ENCODE measurements at regions not wholly inside any gene's neighbourhood (a gene's known extent, or its start where the extent isn't known, plus 50 kb on each side); places are given as distances from the start of the nearest gene placed in this dataset.

DNA sequence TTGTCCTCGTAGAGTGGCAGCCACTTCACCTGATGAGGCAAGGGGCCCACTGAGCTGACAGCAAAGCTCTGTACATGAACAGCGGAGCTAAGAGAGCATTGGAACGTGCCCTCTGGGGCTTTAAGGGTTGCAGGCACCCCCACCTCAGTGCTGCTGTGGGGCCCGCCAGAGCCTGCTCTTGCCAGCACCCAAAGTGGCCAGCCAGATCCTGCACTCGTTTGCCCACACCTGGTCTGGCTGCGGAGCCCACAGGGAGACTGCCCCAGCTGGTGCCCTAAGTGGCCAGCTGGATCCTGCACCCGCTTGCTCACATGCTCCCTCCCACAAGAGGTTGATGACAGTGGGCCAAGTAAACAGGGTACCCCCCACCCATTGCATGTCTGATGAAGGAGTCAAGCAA, 783.4 kb upstream of the MIR17HG start:
- Mint-ChIP-seq H3K9me3 (no peaks in the 10 kb centered on the region), H3K27ac (no peak overlapping the region), H3K4me1 (no peaks in the 10 kb centered on the region), H3K4me3 (no peak overlapping the region), H3K36me3 (ENCODE audit: low read depth) (no peaks in the 10 kb centered on the region), H3K27me3 (ENCODE audit: insufficient read depth, low read depth, poor library complexity) (peaks cover 1% of the 10 kb centered on the region)
- no peak overlapping the region for H3K4me3 ChIP-seq
- no peaks in the 10 kb centered on the region for H3K9me2 ChIP-seq (ENCODE audit: insufficient read depth)
- no peaks in the 10 kb centered on the region for H3K79me2 ChIP-seq (replicated peaks; ENCODE audit: insufficient read depth)
- TF ChIP-seq, protein P1, sequence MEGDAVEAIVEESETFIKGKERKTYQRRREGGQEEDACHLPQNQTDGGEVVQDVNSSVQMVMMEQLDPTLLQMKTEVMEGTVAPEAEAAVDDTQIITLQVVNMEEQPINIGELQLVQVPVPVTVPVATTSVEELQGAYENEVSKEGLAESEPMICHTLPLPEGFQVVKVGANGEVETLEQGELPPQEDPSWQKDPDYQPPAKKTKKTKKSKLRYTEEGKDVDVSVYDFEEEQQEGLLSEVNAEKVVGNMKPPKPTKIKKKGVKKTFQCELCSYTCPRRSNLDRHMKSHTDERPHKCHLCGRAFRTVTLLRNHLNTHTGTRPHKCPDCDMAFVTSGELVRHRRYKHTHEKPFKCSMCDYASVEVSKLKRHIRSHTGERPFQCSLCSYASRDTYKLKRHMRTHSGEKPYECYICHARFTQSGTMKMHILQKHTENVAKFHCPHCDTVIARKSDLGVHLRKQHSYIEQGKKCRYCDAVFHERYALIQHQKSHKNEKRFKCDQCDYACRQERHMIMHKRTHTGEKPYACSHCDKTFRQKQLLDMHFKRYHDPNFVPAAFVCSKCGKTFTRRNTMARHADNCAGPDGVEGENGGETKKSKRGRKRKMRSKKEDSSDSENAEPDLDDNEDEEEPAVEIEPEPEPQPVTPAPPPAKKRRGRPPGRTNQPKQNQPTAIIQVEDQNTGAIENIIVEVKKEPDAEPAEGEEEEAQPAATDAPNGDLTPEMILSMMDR (conservative IDR thresholded peaks at IDR 0.05; ENCODE audit: low read depth in 2 of 2), result no peak
- no peak for TF ChIP-seq ZNF331 (CRISPR knock-in tag; IDR thresholded peaks at IDR 0.05; ENCODE audit: low read depth)
- TF ChIP-seq, protein P2, sequence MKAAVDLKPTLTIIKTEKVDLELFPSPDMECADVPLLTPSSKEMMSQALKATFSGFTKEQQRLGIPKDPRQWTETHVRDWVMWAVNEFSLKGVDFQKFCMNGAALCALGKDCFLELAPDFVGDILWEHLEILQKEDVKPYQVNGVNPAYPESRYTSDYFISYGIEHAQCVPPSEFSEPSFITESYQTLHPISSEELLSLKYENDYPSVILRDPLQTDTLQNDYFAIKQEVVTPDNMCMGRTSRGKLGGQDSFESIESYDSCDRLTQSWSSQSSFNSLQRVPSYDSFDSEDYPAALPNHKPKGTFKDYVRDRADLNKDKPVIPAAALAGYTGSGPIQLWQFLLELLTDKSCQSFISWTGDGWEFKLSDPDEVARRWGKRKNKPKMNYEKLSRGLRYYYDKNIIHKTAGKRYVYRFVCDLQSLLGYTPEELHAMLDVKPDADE (IDR thresholded peaks at IDR 0.05), result no peak
- no peak for TF ChIP-seq EZH2phosphoT487 (IDR thresholded peaks at IDR 0.05; ENCODE audit: unreplicated experiment)
- no peak for TF ChIP-seq ZNF114 (CRISPR knock-in tag; IDR thresholded peaks at IDR 0.05)
- TF ChIP-seq, protein P3, sequence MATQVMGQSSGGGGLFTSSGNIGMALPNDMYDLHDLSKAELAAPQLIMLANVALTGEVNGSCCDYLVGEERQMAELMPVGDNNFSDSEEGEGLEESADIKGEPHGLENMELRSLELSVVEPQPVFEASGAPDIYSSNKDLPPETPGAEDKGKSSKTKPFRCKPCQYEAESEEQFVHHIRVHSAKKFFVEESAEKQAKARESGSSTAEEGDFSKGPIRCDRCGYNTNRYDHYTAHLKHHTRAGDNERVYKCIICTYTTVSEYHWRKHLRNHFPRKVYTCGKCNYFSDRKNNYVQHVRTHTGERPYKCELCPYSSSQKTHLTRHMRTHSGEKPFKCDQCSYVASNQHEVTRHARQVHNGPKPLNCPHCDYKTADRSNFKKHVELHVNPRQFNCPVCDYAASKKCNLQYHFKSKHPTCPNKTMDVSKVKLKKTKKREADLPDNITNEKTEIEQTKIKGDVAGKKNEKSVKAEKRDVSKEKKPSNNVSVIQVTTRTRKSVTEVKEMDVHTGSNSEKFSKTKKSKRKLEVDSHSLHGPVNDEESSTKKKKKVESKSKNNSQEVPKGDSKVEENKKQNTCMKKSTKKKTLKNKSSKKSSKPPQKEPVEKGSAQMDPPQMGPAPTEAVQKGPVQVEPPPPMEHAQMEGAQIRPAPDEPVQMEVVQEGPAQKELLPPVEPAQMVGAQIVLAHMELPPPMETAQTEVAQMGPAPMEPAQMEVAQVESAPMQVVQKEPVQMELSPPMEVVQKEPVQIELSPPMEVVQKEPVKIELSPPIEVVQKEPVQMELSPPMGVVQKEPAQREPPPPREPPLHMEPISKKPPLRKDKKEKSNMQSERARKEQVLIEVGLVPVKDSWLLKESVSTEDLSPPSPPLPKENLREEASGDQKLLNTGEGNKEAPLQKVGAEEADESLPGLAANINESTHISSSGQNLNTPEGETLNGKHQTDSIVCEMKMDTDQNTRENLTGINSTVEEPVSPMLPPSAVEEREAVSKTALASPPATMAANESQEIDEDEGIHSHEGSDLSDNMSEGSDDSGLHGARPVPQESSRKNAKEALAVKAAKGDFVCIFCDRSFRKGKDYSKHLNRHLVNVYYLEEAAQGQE (IDR thresholded peaks at IDR 0.05; ENCODE audit: unreplicated experiment), result no peak
- H4K20me1 ChIP-seq (replicated peaks; ENCODE audit: insufficient read depth), result no peaks in the 10 kb centered on the region
- no peak overlapping the region for H3K4me2 ChIP-seq
- no peaks in the 10 kb centered on the region for H3F3A ChIP-seq (replicated peaks; ENCODE audit: low read depth)
- no peak overlapping the region for H3K27ac ChIP-seq (ENCODE audit: low read depth)
- no peak overlapping the region for H2AFZ ChIP-seq
- H3K36me3 ChIP-seq (ENCODE audit: insufficient read depth), result no peaks in the 10 kb centered on the region
- DNase-seq (ENCODE audit: low spot score), result no peak
- no peaks in the 10 kb centered on the region for H3K4me1 ChIP-seq (ENCODE audit: insufficient read depth)
- no peaks in the 10 kb centered on the region for H3K27me3 ChIP-seq (ENCODE audit: insufficient read depth)
- no peak for ATAC-seq

DNA sequence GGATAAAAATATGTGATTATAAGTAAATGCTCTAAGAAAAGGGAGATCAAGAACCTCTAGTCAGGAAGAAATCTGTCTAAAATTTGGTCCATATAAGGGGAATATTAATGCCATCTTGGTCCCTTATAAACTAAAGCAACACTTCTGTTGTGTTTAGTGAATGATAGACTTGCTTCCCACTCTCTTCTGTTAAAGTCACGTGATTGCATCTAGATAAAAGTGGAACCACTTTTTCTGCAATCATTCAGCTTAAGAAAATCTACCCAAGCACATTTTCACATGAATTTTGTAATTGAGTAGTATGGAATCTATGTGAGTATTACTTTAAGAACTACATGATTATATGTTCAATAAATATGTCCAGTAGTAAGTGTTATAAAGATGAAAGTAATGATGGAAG, 782.9 kb upstream of the MIR17HG start:
- Histone ChIP-seq H3K27me3 (ENCODE audit: insufficient read depth) (no peaks in the 10 kb centered on the region), H3K36me3 (ENCODE audit: insufficient read depth) (no peaks in the 10 kb centered on the region), H3K79me2 (replicated peaks; ENCODE audit: insufficient read depth) (no peaks in the 10 kb centered on the region), H3K4me2 (no peak overlapping the region), H2AFZ (no peak overlapping the region), H4K20me1 (replicated peaks; ENCODE audit: insufficient read depth) (no peaks in the 10 kb centered on the region), H3K27ac (ENCODE audit: low read depth) (no peak overlapping the region), H3K4me1 (ENCODE audit: insufficient read depth) (no peaks in the 10 kb centered on the region), H3K9me2 (ENCODE audit: insufficient read depth) (no peaks in the 10 kb centered on the region), H3F3A (replicated peaks; ENCODE audit: low read depth) (no peaks in the 10 kb centered on the region), H3K4me3 (no peak overlapping the region)
- Mint-ChIP-seq H3K36me3 (ENCODE audit: low read depth) (no peaks in the 10 kb centered on the region), H3K27me3 (ENCODE audit: insufficient read depth, low read depth, poor library complexity) (peaks cover 1% of the 10 kb centered on the region), H3K27ac (no peak overlapping the region), H3K4me1 (no peaks in the 10 kb centered on the region), H3K4me3 (no peak overlapping the region), H3K9me3 (no peaks in the 10 kb centered on the region)
- DNase-seq (ENCODE audit: low spot score), result no peak
- no peak for TF ChIP-seq POLR2AphosphoS5 (IDR thresholded peaks at IDR 0.05; ENCODE audit: low read depth)
- TF ChIP-seq, protein P2 (IDR thresholded peaks at IDR 0.05), result no peak
- TF ChIP-seq EZH2 (IDR thresholded peaks at IDR 0.05; ENCODE audit: low read depth, unreplicated experiment), result no peak
- TF ChIP-seq ZNF331 (CRISPR knock-in tag; IDR thresholded peaks at IDR 0.05; ENCODE audit: low read depth), result no peak
- no peak for TF ChIP-seq STAT1 (IDR thresholded peaks at IDR 0.05; ENCODE audit: unreplicated experiment)
- TF ChIP-seq, protein P1 (conservative IDR thresholded peaks at IDR 0.05; ENCODE audit: low read depth in 2 of 2), result no peak
- no peak for ATAC-seq

Data from GM23338 (cell line).